ENCODE measurements at regions not wholly inside any gene's neighbourhood (a gene's known extent, or its start where the extent isn't known, plus 50 kb on each side); places are given as distances from the start of the nearest gene placed in this dataset.

DNA sequence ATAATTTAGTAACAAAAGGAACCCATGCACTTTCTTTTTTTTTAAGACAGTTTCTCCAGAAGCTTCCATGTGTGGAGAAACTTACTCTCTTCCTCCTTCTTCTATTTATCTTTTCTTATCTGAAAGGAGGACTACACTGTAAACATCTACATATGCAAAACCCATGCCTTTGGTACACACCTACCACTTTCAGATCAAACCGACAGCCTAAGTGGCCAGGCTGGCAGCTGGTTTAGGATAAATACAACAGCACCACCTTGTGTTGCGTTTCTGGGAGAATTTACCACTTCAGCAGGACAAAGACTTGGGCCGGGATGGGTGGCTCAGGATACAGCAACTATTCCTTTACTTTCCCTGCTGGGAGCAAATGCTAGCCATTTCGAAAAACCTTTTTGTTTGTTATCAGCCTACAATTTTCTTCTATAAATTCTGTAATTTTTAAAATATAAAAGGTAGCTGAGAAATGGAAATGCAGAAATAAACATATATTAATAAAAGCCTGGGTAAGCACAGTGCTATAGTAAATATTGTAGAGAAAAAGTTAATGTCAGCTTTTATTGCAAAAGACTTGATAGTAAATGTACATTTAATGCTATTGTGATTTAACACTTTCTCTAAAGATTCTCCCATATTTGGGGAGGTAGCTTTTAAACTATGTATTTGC, 94.0 kb upstream of the RFC3 start:
- H3K9me3 Mint-ChIP-seq = peaks cover 19% of the 10 kb centered on the region
- POLR2A ChIA-PET = no interaction called here
- no peak overlapping the region for H3K4me3 Mint-ChIP-seq
- DNase-seq (ENCODE audit: low spot score) (peak; percentile 69), ATAC-seq (peak; percentile 99)
- no peak overlapping the region for H3K27ac Mint-ChIP-seq
- TF ChIP-seq SP1 (CRISPR knock-in tag; conservative IDR thresholded peaks at IDR 0.05) = peak; percentile 34; the same call in 1 of the 2 replicates
- TF ChIP-seq, protein P1, sequence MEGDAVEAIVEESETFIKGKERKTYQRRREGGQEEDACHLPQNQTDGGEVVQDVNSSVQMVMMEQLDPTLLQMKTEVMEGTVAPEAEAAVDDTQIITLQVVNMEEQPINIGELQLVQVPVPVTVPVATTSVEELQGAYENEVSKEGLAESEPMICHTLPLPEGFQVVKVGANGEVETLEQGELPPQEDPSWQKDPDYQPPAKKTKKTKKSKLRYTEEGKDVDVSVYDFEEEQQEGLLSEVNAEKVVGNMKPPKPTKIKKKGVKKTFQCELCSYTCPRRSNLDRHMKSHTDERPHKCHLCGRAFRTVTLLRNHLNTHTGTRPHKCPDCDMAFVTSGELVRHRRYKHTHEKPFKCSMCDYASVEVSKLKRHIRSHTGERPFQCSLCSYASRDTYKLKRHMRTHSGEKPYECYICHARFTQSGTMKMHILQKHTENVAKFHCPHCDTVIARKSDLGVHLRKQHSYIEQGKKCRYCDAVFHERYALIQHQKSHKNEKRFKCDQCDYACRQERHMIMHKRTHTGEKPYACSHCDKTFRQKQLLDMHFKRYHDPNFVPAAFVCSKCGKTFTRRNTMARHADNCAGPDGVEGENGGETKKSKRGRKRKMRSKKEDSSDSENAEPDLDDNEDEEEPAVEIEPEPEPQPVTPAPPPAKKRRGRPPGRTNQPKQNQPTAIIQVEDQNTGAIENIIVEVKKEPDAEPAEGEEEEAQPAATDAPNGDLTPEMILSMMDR (IDR thresholded peaks at IDR 0.05) = no peak
- TF ChIP-seq, protein P2, sequence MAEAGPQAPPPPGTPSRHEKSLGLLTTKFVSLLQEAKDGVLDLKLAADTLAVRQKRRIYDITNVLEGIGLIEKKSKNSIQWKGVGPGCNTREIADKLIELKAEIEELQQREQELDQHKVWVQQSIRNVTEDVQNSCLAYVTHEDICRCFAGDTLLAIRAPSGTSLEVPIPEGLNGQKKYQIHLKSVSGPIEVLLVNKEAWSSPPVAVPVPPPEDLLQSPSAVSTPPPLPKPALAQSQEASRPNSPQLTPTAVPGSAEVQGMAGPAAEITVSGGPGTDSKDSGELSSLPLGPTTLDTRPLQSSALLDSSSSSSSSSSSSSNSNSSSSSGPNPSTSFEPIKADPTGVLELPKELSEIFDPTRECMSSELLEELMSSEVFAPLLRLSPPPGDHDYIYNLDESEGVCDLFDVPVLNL (CRISPR knock-in tag; IDR thresholded peaks at IDR 0.05; ENCODE audit: borderline replicate concordance, low read depth) = no peak
- H3K36me3 Mint-ChIP-seq = peaks cover 5% of the 10 kb centered on the region
- no peaks in the 10 kb centered on the region for H3K27me3 Mint-ChIP-seq (ENCODE audit: low read depth)
- CTCF ChIA-PET = interaction anchor here (0.5 to 1.8 kb wide), 8 partner anchors 28 to 1490 kb away, joined by 3 to 4 read pairs (median 3); partner anchors contain the start of gene STARD13
- H3K4me1 Mint-ChIP-seq = peaks cover 9% of the 10 kb centered on the region

DNA sequence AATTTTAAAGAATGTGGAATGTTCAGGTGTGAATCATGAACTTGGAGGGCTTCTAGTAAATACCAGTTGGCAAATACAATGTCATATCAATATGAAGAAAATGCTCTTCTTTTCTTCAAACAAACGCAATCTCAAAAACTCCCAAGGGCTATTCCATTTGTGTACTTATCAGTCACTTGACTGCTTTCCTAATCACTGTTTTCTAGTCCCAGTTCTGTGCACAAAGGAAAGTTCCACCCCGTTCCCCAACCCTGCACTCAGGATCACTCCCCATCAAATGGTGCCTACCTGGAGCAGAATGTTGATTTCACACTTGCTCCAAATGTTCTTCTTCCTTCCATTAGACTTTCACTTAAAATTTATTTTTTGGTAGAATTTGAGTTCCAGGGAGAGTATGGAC, 92.6 kb upstream of the RFC3 start:
- CTCF ChIA-PET = no interaction called here
- no peak for TF ChIP-seq ESRRA (CRISPR knock-in tag; IDR thresholded peaks at IDR 0.05; ENCODE audit: borderline replicate concordance)
- peaks cover 2% of the 10 kb centered on the region for H3K36me3 Mint-ChIP-seq
- POLR2A ChIA-PET = no interaction called here
- H3K27me3 Mint-ChIP-seq (ENCODE audit: low read depth) = no peaks in the 10 kb centered on the region
- no peak for ATAC-seq
- H3K27ac Mint-ChIP-seq = no peak overlapping the region
- H3K9me3 Mint-ChIP-seq = peaks cover 12% of the 10 kb centered on the region
- H3K4me1 Mint-ChIP-seq = peaks cover 9% of the 10 kb centered on the region
- H3K4me3 Mint-ChIP-seq = no peak overlapping the region
- no peak for DNase-seq (ENCODE audit: low spot score)

DNA sequence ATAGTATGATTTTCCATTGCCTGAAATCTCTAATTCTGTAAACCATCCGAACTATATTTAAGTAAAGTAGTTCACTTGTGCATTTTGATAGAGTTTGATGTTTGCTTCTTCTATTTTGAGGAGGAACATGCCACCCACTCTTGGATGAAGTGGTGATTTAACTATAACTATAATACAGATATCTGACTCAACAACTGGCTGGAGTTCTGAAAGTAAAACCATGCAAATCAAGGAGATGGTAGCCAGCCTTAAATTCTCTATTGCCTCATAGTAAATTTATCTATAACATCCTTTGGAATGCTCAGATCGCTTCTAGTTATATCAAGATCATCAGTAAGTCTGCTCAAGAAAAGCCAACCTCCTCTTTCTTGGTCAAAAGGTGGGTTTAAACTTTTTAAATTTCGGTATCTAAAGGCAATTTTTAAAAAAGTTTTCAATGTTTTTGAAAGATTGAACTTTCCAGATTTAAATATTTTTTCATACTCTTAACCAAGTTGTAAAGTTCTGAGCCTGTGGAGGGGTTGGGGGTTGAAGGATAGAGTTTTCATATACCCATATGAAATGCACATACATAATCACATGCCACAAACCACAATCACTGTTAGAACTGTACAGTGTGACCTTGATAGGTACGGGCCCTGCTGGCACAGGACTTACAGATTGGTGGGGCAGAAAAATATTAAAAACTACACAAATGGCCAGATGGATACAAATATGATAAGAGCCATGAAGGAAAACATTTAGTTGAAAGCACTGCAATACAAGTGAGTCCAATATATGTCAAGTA, 90.5 kb upstream of the RFC3 start:
- no peak overlapping the region for H3K27ac Mint-ChIP-seq
- peaks cover 7% of the 10 kb centered on the region; the same call in 1 of the 2 replicates for H3K9me3 Mint-ChIP-seq
- ChIA-PET CTCF (no interaction called here), POLR2A (no interaction called here)
- ATAC-seq (no peak), DNase-seq (ENCODE audit: low spot score) (no peak)
- TF ChIP-seq CBFB (CRISPR knock-in tag; IDR thresholded peaks at IDR 0.05; ENCODE audit: low read depth) (no peak), ETV6 (CRISPR knock-in tag; IDR thresholded peaks at IDR 0.05) (no peak), GRHL2 (CRISPR knock-in tag; IDR thresholded peaks at IDR 0.05; ENCODE audit: insufficient replicate concordance, severe bottlenecking) (no peak), ZNF416 (CRISPR knock-in tag; IDR thresholded peaks at IDR 0.05) (no peak), FOXK1 (CRISPR knock-in tag; IDR thresholded peaks at IDR 0.05) (no peak), TCF7 (CRISPR knock-in tag; IDR thresholded peaks at IDR 0.05; ENCODE audit: low read depth) (no peak), NFYB (CRISPR knock-in tag; conservative IDR thresholded peaks at IDR 0.05; ENCODE audit: low read depth) (no peak), HMGA2 (CRISPR knock-in tag; IDR thresholded peaks at IDR 0.05) (no peak), KAT7 (CRISPR knock-in tag; IDR thresholded peaks at IDR 0.05; ENCODE audit: borderline replicate concordance) (no peak), IRF2 (CRISPR knock-in tag; IDR thresholded peaks at IDR 0.05; ENCODE audit: borderline replicate concordance, low read depth) (no peak), CREM (CRISPR knock-in tag; IDR thresholded peaks at IDR 0.05) (no peak), ZBTB21 (CRISPR knock-in tag; IDR thresholded peaks at IDR 0.05; ENCODE audit: borderline replicate concordance) (no peak)
- TF ChIP-seq, protein P3, sequence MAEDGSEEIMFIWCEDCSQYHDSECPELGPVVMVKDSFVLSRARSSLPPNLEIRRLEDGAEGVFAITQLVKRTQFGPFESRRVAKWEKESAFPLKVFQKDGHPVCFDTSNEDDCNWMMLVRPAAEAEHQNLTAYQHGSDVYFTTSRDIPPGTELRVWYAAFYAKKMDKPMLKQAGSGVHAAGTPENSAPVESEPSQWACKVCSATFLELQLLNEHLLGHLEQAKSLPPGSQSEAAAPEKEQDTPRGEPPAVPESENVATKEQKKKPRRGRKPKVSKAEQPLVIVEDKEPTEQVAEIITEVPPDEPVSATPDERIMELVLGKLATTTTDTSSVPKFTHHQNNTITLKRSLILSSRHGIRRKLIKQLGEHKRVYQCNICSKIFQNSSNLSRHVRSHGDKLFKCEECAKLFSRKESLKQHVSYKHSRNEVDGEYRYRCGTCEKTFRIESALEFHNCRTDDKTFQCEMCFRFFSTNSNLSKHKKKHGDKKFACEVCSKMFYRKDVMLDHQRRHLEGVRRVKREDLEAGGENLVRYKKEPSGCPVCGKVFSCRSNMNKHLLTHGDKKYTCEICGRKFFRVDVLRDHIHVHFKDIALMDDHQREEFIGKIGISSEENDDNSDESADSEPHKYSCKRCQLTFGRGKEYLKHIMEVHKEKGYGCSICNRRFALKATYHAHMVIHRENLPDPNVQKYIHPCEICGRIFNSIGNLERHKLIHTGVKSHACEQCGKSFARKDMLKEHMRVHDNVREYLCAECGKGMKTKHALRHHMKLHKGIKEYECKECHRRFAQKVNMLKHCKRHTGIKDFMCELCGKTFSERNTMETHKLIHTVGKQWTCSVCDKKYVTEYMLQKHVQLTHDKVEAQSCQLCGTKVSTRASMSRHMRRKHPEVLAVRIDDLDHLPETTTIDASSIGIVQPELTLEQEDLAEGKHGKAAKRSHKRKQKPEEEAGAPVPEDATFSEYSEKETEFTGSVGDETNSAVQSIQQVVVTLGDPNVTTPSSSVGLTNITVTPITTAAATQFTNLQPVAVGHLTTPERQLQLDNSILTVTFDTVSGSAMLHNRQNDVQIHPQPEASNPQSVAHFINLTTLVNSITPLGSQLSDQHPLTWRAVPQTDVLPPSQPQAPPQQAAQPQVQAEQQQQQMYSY (CRISPR knock-in tag; IDR thresholded peaks at IDR 0.05) = no peak
- H3K36me3 Mint-ChIP-seq = no peaks in the 10 kb centered on the region
- H3K4me3 Mint-ChIP-seq = no peak overlapping the region
- H3K27me3 Mint-ChIP-seq (ENCODE audit: low read depth) = no peaks in the 10 kb centered on the region
- peaks cover 7% of the 10 kb centered on the region for H3K4me1 Mint-ChIP-seq
